GOT3 (cell line): ENCODE measurements at regions not wholly inside any gene's neighbourhood (a gene's known extent, or its start where the extent isn't known, plus 50 kb on each side); places are given as distances from the start of the nearest gene placed in this dataset.

Source experiments
- DNase-seq: peaks from one replicate; lab custom pipeline; 2025; ENCODE audit warnings: mixed read lengths; lab: John Stamatoyannopoulos, UW

DNA sequence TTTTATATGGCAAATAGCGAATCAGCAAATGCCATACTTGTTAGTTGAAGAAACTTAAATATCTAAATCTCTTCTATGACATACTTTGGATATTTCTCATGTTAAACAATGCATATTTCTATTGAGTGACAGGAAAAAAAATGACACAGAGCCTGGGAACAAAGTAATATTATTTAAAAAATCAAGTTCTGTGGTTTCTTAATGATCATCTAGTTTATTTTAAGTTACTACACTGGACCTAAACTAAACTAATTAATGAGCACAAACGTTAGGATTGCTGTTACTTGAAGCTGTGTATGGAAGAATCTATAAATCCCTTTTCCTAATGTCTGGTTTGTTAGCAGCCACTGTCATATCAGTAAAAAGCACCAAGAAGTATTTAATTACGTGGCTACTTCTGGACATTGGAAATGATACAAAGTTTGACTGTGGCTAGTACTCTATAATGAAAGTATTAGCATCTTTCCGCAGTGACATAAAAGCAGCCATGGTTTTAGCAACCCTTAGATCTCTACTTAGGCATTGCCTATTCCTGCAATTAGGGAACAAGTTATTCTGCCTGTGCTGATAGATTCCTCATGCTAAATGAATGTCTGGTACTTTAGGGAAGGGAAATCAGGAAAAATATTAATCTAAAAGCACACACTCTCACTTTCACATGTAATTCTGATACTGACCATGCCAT lies 981.7 kb upstream of the B3GALT2 start:
- no peak for DNase-seq

DNA sequence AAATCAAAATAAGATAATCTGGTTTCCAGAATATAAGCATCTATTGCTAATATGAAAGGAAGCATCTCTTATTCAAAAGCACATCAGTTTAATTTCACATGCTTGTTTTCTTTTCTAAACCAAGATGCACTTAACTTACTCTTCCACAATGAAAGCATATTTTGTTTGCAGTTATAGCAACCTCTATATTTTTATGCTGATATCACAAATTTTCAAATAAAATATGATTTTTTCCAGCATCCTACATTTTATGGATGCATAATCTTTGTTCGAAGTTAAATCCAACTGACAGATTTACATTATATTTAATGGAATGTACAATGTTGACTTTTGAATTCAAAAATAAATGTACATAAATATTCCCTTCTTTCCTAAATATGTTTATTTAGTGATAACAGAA lies 978.3 kb upstream of the B3GALT2 start:
- no peak for DNase-seq

DNA sequence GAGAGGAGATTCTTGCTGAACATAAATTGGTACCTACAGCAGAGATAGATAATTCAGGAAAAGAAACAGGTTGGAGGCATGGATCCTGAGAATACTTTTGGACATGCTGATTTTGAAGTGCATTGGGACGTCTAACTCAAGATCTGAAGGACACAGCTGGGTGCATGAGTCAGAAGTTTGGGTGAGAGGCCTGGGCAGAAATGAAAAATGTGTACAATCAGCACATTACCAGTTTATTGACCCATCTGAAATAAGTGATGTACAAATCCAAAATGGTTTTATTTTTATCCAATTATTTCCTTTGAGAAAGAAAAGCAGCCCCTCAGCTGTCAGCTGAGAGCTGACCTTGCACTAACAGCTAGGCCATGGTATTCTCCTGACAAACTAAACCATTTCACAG lies 975.2 kb upstream of the B3GALT2 start:
- DNase-seq = no peak

DNA sequence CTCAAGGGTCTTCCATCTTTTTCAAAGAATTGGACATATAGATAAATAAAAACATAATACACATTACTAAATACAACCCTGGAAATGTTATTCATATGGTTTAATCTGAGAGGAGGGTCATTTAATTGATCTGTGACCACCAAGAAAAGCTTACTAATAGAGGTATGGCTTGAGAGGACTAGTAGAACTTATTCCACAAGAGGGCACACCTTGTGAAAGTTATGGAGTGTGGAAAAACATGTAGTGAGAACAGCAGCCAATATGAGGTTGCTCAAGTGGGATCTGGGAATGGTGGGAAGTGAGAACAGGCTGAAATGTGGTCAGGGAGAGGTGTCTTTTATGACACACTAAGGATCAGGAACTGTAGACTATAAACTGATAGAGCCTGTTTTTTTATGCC lies 973.5 kb upstream of the B3GALT2 start:
- DNase-seq = no peak

DNA sequence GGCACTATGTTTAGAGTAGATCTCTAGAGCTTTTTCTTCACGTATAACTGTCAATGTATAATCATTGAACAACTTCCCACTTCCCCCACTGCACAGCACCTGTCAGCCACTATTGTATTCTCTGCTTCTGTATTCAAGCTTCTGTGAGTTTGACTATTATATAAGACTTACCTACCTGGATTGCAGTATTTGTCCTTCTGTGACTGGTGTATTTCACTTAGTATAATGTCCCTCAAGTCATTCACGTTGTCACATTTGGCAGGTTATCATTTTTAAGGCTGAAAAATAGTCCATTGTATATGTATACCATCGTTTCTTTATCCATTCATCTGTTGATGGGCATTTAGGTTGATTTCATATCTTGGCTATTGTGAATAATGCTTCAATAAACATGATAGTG lies 969.5 kb upstream of the B3GALT2 start:
- no peak for DNase-seq

DNA sequence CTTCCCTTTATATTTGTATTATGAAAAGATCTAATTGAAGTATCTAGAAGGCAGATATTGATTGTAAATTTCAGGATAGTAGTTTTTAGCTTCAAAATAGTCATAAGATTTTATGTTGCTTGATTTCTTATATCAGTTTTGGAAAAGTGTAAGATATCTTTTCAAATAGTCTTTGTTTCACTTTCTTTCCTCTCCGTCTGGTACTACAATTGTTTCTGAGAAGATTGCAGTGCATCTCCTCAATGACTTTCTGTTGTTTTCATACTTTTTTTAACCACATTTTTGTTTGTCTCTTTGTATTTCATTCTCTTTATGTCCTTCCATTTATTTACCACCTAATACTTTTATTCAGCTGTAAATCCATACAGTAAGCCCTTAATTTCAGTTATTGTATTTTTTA lies 964.6 kb upstream of the B3GALT2 start:
- no peak for DNase-seq

DNA sequence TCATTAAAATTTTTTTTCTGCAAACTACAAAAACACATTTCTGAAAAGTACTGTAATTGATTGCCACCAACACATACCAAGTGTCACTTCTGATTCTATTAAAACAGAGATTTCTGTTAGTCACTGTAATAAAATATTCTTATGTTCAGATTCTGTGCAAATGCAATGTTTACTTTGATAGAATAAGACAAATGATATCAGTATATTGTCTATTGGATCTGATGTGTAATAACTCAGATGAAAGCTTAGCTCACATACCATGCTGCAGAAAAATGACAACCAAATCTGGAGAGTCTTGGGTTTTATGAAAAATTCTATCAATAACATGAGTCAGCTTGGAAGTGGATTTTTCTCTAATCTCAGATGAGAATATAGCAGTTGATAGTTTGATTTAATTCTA lies 963.8 kb upstream of the B3GALT2 start:
- no peak for DNase-seq

DNA sequence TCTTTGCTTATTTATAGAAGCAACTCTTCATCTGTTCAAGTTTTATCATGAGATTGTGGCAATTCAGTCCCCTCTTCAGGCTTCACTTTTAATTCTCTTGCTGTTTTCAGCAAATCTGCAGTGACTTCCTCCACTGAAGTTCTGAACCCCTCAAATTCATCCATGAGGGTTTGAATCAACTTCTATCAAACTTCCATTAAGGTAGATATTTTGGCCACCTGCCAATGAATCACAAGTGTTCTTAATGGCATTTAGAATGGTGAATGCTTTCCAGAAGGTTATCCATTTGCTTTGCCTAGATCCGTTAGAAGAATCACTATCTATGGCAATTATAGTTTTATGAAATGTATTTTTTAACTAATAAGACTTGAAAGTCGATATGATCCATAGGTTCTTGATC lies 946.7 kb upstream of the B3GALT2 start:
- no peak for DNase-seq

DNA sequence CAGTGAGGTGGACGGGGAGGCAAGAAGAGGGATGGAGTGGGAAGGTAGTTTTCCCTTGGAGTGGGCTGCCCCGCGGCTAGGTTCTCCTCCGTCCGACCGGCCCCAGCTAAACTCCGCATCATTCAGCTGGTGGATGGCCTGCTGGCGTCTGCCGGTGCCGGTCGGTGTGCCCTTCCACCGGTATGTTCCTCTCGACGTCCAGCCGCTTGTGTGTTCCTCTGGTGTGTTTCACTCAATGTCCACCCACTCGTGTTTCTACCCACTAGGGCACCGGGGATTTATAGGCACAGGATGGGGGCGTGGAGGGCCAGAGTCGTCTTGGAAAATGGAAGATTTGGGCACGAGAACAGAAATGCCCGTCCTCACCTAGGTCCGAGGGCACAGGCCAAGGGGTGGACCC lies 931.7 kb upstream of the B3GALT2 start:
- DNase-seq = no peak

DNA sequence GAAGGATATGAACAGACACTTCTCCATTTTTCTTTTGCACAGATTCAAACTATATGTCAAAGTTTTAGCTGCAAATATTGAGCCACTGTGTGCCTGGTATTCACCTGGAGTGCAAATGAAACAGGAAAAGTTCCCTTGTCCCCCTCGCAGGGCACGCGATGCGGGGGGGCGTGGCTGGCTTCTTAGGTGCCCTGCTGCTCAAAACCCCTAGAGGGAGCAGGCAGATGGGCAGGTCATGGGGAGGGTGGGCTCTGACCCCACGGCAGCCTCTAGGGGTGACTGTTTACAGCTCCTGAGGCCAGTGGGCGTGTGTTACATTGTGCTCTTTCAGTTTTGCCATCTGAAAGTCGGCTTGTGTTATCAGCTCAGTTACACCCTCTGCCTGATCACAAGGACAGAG lies 931.2 kb upstream of the B3GALT2 start:
- no peak for DNase-seq

DNA sequence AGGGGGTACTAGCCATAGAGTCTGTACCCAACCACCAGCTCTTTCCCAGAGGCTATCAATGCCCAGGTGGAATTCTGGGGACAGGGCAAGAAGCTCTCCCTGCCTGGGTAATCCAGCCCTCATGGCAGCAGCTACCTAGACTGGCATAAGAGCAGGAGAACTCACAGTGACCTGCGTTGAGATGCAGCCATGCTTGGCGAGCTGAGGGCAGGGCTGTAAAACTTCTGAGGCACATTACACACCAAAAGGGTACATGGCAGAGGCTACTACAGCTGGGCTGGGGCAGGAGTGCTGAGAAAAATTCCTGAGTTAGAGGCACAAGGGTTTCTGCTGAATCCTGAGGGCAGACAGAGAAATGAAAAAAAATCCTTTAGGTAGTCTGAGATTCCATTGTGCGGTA lies 927.9 kb upstream of the B3GALT2 start:
- no peak for DNase-seq

DNA sequence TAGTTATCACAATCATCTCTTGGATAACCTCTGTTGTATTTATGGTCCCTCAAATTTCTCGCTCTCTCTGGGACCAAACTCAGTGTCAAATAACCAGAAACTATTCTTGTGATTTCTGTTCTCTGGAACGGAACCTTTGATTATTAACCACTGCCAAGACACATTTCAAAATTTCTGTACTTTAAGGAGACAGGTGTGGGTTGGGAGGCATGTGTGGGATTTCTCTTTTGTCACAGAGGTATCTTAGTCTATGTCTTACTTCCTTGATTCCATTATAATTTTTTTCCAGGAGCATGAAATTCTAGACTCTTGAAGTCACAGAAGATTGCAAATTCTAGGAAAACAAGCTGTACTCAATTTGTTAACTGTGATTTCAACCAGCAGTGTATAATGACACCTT lies 919.0 kb upstream of the B3GALT2 start:
- DNase-seq = no peak

DNA sequence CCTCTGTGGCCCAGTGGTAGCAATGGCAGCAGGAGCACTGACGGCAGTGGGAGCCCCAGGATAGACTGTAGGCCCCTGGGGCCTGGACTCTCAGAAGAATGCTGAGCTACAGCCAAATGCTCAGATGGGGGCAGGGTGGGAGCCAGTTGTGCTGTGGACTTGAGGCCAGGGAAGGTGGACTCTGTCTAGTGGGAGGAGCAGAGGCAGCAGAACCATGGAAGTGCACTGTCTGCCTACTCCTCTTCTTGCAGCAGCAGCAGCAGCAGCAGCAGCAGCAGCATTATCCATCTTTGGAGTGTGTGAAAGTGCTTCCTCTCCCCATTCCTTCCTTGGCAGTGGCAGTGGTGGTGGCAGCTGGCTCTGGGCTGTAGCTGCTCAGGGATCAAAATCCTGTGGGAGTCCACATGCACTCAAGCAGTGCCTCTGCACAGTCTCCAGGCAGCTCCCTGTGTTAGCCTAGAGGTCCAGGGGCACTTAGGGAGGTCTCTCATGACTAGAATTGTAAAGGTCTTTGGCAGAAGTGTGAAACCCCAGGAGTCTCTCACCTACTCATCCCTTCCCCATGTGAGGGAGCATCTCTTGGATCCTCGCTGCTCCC lies 917.9 kb upstream of the B3GALT2 start:
- DNase-seq = no peak

DNA sequence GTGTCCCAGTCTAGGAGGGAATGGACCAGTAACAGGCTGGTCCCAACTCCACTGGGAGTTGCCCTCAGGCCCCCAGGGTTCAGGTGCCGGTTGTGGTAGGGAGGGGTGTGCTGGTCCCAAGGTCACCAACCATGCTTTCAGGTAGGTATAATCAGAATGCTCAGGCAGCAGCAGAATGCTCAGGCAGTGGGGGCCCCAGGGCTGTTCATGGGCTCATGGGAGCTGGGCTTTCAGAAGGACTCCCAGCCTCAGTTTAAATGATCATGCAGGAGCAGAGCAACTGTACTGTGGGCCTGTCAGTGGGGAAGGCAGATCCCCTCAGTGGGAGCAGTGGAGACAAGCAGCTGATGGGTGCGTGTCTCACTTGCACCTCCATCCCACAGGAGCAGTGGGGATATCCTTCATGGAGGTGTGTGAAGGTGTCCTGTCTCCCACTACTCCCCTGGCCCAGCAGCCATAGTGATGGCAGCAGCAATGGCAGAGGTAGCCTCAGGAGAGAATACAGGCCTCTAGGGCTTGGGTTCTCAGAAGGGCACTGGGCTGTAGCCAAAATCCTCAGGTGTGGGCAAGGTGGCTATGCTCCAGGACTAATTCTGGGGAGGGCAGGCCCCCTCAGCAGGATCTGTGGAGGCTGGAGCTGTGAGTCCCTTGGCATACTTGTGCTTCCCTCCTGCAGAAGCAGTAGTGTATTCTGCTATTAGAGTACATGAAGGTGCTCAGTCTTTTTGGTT lies 917.3 kb upstream of the B3GALT2 start:
- no peak for DNase-seq

DNA sequence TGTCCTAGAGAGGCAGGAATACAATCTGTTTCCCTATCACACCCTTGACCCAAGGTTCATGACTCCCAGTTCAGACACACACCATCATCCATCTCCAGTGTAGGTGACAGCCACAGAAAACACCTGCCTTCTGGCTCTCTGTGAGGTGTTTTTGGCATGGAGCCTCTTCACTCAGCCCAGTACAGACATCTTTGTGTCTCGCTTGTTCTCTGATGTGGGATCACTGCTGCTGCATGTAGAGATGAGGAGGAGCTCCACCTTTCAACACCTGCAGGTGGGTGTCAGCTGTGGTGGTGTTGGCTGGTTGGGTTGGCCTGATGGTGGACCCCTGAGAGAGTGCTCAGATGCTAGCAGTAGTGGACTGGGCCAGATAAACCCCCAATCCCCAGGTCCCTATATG lies 916.7 kb upstream of the B3GALT2 start:
- no peak for DNase-seq

DNA sequence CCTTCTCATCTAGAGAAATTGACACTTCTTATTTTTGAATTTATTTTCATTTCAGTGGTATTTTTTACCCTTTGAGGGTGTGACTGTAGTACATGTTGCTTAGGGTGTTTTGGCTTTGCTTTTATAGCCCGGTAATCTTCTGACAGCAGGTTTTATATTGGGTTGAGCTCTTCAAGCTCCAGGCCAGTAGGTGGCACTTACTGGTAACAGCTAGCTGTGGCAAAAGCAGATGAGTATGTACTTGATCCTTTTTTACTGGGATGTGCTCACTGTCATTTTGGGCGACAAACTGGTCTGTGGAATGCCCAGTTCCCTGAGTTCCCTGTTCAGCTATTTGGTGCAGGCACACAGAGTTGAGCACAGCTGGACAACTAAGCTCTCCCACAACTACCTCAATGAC lies 916.2 kb upstream of the B3GALT2 start:
- no peak for DNase-seq

DNA sequence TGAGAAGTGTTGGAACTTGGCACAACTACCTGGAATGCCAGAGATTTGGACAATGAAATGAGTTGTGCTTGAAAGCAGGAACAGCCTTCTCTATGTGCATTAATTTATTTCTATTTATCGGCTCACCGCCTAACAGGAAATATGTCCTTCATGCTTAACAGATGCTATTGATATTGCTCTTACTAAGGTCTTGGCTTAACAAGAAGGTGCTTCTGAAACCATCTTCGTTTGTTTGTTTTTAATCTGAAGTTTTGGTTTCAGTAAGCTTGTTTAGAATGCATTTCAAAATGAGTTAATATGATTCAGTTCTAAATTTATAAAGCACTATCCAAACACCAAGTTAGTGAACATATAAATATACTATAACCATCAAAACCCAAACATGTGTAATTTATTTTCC lies 898.3 kb upstream of the B3GALT2 start:
- no peak for DNase-seq

DNA sequence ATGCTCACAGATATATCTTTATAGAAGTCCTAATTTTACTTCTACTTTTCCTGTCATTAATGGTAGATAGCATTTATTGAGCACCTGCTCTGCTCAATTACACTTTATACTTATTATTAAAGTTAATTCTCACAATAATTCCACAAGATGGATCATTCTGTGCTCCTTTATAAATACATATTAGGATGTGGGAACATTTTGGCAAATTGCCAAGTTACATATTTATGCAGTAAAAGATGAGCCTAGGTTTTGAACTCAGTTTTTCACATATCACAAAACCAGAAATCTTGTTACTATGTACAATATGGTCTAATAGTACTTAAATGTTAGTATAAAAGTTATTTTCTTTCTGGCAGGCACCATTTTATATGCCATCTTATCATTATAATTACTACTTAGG lies 895.0 kb upstream of the B3GALT2 start:
- no peak for DNase-seq

DNA sequence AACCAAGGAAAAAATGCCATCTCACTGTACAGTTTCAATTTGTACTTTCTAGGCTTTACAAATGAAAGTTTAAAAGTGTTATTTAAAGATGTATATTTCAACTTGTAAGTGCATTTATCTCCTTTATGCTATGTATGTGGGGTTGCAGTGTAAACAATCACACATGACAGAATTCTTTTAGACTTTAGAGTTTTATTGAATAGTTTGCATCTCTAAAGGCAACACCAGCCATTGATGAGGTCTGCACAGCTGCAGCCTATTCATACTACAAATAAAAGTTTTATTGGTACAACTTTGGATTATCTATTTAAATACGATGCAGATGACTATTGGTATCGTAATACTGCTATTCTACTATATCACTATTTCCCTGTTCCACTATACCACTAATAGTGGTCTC lies 894.4 kb upstream of the B3GALT2 start:
- no peak for DNase-seq

DNA sequence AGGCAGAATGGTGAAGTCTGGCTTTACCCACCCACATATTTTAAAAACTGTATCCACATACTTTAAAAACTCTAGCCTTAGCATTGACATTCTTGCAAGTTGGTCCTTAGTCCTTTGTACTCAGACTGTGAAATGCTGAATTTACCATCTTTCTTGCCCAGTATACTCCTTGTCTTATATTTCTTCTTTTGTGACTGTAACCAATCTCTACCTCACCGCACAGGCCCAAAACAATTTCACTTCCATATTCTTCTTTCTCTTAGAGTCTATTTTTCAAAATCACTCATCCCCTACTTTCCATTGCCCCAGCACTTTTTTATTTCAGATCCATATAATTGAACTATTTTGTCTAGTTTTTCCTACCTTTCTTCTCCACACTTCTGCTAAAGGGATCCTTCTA lies 892.4 kb upstream of the B3GALT2 start:
- DNase-seq = no peak

DNA sequence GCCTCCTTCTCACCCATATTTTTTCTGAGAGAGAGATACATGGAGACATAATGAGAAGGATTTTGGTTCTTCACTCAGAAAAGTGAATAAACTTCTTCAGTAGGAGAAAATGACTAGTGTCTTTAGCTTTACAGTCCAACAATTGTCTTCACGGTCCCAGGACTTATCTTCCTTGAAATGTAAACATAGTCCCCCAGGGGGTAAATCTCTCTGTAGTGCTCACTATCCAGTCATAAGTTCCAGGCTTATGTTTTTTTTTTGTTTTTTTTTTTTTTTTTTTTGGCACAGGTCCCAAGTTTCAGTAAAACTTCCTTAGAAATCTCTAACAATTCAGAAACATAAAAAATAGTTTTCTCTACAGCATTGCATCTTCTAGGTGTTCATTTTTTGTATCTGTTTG lies 890.2 kb upstream of the B3GALT2 start:
- DNase-seq = no peak

DNA sequence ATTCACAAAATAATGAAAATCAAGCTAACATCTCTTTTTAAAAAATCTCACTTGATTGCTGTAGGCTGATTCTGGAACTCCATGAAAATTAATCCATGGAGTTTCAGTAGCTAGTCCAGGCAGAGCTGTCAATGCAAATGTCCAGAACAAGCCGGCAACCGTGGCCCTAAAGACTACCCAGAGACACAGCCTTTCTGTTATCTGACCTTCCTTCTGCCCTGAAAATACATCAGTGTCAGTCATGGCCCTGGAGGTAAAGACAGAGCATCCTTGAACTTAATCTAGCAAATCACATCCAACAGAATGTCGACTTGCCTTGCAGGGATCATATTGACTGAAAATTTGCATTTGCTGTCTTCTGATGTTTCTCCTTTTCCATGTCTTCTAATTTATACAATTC lies 887.4 kb upstream of the B3GALT2 start:
- no peak for DNase-seq

DNA sequence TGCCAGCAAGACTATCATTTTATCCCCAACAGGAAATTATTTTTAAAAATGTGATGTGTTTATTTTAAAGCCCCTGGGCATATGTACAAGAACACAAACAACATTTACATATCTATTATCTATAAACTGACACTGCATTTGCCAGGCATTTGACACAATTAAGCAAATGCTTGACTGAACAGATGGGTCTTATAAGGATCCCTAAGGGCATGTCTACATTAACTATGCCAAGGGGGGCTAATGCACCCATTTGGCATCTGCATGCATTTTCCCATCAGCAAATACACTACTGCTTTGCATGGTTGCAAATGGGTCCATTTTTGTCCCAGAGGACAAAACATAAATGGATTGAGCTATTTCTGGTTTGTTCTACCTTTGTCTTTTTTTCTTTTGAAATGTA lies 884.8 kb upstream of the B3GALT2 start:
- DNase-seq = no peak

DNA sequence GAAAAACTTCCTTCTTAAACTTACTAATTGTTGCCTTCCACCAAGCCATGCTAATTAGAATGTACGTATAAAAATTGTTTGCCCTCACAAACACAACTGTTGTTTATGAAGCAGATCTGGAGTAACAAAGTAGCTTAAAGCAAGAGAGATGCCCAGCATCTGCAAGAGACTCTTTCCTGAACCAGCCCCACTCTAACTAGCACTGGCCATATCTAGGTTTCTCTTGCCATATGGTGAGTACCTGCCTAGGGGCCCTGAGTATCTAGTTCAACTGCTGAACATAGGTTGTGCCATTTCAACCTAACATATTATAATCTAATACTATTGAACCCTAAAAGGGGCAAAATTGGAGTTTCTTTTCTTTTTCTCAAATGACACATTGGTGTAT lies 883.4 kb upstream of the B3GALT2 start:
- DNase-seq = no peak
